NCI-H446 (cell line): ENCODE measurements at regions not wholly inside any gene's neighbourhood (a gene's known extent, or its start where the extent isn't known, plus 50 kb on each side); places are given as distances from the start of the nearest gene placed in this dataset.

ENCODE experiments used
- DNase-seq, 2 experiments: peaks; one replicate each; lab custom pipeline; 2025; lab: John Stamatoyannopoulos, UW

DNA sequence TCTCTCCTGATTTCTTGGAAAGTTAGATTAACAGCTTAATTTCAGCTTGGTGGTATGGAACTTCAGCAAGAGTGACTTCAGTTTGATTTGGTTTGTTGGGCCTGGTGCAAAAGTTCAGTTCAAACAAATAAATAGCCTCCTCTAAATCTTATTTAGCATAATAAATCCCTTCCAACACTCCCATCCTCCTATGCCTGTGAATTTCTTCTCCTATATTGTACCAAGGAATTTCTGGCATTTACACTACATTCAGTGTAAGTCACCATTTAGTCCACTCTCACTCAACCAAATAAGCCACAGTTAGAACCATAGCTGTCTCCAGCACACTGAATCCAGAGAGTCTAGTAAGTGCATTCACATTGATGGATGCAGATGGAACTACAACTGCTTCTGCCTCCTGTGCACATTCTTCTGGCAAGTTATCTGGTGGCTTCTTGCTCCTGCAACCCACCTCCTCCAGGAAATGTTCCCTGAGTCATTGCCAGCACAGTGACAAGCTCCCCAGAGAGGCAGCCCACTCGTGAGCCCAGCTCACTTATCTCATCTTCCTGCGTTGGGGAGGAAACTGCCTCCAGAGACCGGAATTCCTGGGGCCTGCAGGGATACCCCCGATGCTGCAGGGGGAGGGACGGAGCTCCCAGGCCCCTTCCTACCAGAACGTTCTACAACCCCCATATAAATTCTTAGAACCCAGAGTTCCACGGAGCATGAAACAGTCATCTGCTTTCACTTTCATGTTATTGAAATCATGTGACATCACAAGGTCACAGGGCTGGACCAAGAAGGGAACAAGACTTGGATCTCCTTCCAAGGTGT, 318.3 kb downstream of the PHKB start:
- DNase-seq: no peak

DNA sequence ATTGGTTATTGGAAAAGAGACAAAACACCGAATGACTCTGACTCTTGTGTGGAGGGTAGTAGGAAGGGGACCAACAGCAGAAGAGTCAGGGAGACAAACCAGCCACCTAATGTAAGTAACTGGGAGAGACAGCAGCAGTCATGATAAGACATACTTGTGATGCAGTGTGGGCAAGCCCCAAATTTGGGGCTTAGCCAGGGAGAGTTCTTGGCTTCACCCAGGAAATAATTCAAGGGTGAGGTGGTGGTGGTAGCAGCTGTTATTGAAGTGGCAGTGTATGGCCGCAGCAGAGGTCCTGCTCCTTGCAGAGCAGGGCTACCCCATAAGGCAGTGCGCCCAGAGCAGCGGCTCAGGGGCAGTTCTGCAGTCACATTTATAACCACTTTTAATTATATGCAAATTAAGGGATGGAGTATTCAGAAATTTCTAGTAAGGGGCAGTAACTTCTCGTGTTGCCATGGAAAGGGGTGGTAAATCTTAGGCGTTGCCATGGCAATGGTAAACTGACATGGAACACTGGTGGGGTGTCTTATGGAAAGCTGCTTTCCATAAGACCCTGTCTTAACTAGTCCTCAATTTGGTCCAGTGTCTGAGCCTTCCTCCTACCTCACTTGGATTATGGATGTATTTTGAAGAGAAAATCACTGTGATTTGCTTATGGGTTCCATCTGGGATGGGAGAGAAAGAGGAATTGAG, 317.1 kb downstream of the PHKB start:
- peak in 1 of 2 experiments; percentile 9 for DNase-seq

DNA sequence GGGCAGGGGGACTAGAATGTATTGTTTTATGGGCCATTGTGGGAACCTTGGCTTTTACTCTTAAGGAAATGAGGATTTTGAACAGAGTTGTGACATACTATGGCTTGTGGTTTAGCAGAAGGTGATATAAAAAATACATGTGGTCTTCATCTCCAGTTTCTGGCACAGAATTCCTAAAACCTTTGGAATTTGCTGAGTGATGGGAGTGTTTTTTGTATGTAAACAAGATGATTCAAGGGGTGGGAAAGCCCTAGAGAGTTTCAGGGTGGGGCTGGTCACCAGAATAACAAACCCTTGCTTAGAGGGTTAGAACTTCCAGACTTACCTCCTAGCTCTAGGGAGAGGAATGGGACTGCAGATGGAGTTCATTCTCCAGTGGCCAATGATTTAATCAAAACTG, 316.1 kb downstream of the PHKB start:
- no peak for DNase-seq

DNA sequence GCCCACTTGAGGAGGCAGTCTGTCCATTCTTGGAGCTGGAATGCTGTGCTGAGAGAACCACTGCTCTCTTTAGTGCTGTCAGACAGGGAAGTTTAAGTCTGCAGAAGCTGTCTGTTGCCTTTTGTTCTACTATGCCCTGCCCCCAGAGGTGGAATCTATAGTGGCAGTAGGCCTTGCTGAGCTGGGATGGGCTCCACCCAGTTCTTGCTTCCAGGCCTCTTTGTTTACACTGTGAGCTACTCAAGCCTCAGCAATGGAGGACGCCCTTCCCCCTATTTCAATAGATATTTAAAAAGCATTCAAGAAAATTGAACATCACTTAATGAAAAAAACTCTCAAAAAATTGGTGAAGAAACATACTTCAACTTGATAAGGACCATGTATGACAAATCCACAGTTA, 313.5 kb downstream of the PHKB start:
- no peak for DNase-seq

DNA sequence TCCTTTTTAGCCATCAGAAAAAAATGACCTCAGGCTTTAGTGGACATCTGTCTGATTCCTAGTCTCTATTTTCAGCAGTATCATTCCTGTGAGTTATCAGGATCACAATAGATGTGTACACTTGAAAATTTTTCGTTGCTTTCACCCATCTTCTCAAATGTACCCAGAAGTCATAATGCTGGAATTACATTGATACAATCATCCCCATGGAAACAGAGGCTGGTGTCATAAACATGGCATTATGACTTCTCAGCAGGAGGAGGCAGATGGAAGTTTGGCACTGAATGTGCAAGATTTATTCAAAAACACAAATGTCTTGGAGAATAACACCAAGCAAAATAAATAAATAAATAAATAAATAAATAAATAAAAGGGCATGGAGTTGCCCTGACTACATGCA, 292.5 kb downstream of the PHKB start:
- no peak for DNase-seq
